RPMI7951 (cell line): ENCODE measurements at regions not wholly inside any gene's neighbourhood (a gene's known extent, or its start where the extent isn't known, plus 50 kb on each side); places are given as distances from the start of the nearest gene placed in this dataset.
A peak's percentile ranks its signal among the peaks of the same experiment; 100 is the strongest.

Experiments used
- DNase-seq: peaks from one replicate; pipeline ENCODE4 v3.0.0-alpha.2; 2012; ENCODE audit warnings: low read depth

DNA sequence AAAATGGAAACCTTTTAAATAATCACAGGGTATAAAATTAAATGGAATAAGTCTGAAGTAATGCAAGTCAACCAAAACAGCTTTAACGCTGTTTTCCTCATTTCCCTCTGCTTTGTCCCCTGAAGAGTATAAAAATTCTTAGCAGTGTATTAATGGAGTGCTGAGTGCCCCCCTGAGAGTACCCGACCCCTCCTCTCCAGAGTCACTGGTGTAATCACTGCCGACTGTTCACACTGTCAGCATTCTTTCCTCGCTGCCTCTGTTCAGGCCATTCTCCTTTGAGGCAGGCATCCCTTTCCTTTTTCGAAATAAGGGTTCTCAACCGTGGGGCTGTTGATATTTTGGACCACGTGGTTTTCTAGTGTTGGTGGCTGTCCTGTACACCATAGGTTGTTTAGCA is 146.9 kb upstream of the SLC10A2 start:
- no peak for DNase-seq

- no peak for DNase-seq
Observed at GRCh38 chr13:103210348-103210747, 144.1 kb upstream of the SLC10A2 start.

- no peak for DNase-seq
Observed at GRCh38 chr13:103203735-103204330, 137.6 kb upstream of the SLC10A2 start.

DNA sequence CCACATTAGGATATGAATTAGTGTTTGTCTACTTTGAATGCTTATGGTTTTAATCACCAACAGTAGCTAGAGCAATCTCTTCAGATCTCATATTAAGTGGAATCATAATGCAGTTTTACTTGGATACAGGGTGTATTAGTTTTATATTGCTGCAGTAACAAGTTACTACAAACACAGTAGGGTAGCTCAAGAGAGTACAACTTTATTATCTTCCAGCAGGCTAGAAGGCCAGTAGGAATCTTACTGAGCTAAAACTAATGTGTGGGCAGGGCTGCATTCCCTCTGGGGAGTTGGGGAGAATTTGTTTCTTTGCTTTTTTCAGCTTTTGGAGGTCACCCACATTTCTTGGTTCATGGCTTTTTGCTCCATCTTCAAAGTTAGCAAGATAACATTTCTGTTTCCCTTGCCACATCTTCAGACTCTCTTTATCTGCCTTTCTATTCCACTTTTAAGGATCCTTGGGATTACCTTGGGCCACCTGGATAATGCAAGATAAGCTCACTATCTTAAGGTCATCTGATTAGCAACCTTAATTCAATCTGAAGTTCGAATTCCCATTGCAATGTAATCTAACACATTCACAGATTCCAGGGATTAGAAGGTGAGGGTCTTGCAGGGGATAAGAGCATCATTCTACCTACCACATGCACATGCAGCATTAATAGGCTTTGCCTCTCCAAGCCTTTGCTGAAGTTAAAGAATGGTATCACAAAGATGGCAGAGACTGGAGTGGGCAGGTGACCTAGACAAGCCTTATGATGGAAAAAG is 134.1 kb upstream of the SLC10A2 start:
- DNase-seq: no peak

GRCh38 chr13:103199380-103200088 is 133.3 kb upstream of the SLC10A2 start:
- DNase-seq: no peak

DNA sequence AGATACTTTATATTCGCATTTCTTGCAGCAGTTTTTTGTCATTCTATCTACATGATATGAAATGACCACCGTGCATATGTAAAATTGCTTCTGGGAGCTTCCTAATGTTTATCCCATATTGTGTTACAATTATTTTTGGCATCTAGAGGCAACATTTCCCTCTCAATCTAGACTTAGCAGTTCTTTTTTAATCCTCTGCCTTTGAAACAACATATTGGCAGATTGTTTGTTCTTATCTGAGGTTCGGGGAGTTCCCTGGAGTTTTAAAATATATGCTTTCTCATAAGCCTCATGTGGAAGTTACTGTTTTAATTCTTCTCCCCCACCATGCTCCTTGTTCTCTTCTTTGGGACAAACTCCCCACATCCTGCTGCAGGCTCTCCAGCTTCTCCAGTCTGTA is 130.1 kb upstream of the SLC10A2 start:
- DNase-seq: no peak

- no peak for DNase-seq
Observed at GRCh38 chr13:103195762-103196161, 129.5 kb upstream of the SLC10A2 start.

DNA sequence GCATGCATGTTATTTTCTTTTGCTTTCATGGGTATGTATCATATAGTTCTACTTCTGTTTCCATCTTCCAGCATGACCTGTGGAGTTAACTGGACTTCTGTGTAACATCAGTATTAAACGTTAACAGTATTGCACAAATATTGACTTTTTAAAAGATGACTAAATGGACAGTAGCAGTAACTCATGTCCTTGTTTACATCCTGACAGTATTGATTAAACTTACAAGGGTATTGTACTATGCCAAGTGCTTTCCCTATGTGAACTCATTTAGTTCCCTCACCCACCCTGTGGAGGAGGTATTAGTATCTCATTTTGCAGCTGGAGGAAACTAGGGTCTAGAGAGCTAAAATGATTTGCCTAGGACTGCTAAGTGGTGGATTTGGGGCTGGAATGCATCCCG is 128.7 kb upstream of the SLC10A2 start:
- DNase-seq: no peak

- DNase-seq: no peak
Observed at GRCh38 chr13:103192511-103193135, 126.4 kb upstream of the SLC10A2 start.

- DNase-seq: no peak
Observed at GRCh38 chr13:103190841-103191240, 124.6 kb upstream of the SLC10A2 start.

DNA sequence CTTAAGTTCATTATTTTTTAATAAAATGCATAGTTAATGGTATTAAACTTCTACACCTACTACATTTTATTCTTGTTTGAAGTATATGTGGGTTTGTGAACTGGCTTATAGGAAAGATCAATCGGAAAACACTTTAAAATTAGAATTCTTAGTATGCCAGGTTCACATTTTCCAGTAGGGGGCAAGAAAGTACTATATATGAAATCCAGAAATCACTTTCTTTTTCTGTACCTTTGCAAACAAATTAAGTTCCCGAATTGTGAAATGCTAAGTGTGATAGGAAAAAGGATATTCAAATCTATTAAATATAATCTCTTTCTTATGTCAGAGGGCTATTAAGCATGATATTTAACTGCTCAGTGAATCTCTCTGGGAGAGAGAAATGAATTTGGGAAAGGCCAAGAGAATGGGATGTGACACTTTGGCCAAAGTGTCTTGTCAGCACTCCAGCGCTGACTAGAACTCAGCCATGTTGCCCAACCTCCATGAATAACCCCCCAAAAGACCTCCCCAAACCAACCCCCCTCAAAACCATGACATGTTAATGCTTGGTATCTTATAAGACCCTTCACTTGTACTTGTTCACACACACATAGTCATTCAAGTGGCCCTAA is 122.6 kb upstream of the SLC10A2 start:
- DNase-seq: peak; percentile 2

DNA sequence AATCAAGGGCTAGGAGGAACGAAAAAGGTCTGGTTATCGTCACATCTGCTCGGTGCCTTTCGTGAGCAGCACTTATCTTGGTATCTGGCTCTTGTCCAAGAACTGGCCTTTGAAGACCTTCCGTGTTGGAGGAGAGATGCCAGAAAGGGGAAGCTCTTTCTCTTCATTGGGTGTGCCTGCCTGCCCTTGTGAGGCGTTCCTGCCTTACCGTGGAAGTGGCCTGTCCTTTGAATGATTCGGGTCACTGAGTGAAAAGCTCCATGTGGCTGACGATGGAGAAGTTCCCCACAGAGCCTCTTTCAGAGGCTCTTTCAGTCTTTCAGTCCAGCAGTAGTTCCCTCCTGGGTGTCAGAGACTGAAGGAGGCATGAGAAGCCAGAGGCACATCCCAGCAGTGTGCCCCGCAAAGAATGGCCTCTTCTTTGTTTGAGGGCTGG is 121.5 kb upstream of the SLC10A2 start:
- DNase-seq: peak; percentile 1

GRCh38 chr13:103184413-103184812 is 118.2 kb upstream of the SLC10A2 start:
- DNase-seq: no peak

DNA sequence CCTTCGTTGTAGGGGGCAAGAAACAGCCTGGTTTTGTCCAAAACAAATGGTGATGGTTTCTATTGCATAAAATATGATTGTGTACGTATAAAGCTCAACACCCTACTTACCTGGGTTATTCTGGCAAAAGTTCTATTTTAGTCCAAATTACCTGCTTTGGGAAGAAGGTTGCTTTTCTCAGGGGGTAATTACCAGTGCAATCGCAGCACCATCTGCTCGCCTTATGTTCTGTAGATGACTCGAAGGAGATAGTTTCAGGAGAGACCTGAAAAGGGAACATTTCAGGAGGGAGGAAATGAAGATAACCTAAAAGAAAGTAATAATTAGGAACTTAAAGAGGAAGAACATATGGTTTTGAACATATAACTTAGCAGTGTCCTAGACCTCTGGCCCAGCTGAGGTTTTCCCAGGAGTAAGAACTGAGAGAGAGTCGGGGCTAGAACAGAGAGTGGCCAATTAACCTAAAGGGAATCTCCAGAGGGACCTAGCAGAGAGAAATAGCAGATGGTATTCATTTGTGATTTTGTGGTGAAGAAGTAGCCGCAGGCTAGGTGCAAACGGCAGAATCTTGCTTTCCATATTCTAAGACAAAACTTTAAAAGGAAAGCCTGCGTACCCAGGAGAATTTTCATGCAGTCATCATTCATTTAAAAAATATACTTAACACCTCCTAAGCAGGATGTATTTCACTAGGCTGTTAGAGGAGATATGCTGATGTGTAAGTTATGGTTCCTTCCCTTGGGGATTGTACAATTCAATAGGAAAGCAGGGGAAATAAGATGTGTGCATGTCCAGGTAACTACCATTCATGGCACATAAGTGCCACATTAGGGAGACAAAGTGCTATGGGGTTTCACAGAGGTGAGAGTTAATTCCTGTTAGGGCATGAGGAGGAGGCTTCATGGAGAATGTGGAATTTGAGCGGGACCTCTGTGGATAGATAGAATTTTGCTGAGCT is 113.0 kb upstream of the SLC10A2 start:
- DNase-seq: peak; percentile 8

DNA sequence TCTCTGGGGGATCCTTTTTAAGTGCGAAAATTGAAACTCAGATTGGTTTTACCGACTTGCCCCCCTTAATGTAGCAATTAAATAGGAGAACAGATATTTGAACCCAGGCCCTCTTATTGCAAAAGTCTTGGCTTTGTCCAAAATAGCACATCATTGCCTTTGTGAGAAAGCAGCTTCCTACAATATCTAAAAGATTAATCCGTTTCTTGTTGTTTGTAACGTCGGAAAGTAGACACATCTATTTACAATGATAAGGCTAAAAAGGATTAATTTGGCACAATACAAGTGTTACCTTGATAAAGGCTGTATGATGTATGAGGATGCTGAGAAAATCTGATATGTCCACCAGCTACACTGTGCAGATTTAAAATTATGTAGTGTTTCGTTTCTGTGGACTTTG is 108.7 kb upstream of the SLC10A2 start:
- no peak for DNase-seq

DNA sequence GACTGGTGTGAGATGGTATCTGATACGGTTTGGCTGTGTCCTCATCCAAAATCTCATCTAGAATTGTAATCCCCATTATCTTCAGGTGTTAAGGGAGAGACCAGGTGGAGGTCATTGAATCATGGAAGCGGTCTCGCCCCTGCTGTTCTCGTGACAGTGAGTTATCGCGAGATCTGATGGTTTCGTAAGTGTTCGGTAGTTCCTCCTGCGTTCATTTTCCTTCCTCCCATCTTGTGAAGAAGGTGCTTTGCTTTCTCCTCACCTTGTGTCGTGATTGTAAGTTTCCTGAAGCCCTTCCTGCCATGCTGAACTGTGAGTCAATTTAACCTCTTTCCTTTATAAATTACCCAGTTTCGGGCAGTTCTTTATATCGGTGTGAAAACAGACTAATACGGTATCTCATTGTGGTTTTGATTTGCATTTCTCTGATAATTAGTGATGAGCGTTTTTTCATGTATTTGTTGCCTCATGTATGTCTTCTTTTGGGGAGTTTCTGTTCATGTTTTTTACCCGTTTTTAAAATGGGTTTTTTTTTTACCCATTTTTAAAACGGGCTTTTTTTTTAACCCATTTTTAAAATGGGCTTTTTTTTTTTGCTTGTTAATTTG is 102.8 kb upstream of the SLC10A2 start:
- DNase-seq: no peak

GRCh38 chr13:103164251-103164650 is 98.0 kb upstream of the SLC10A2 start:
- DNase-seq: no peak

DNA sequence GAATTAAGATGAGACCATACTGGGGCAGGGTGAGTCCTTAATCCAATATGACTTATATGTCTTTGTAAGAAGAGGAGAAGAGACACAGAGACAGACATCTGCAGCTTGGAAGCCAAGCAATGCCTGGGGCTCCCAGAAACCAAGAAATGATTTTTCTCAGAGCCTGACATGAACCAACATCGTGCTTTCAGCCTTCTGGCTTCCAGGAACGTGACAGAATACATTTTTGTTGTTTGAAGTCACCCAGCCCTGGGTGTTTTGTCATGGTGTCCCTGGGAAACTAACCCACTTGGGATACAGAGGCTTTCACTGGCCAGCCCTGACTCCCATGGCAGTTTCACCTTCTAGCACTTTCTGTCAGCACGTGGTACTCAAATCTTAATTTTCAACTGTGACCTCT is 95.3 kb upstream of the SLC10A2 start:
- no peak for DNase-seq

- no peak for DNase-seq
Observed at GRCh38 chr13:103157434-103158145, 91.4 kb upstream of the SLC10A2 start.

DNA sequence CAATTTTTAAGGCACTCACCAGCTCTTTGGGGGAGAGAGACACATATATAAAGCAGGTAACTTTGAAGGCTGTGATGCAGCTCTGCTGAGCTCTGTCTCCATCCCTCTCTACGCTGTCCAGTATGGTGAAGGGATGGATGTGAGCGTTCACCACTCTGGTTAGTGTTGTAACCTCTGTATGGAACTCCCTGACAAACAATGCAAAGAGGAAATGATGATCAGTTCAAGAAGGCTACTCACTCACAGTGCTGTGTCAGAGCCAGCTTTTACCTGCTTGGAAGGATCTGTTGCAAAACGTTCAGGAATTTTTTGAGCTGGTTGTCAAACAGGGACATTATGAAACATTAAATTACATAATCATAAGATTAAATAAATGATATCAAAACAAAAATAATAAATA is 90.8 kb upstream of the SLC10A2 start:
- no peak for DNase-seq
